ENCODE measurements at regions not wholly inside any gene's neighbourhood (a gene's known extent, or its start where the extent isn't known, plus 50 kb on each side); places are given as distances from the start of the nearest gene placed in this dataset.

- no peak for DNase-seq
Measured at GRCh38 chr1:57696043-57696442, 272.2 kb upstream of the DAB1 start.

GRCh38 chr1:57686306-57686705 lies 262.4 kb upstream of the DAB1 start:
- no peak for DNase-seq

- DNase-seq: no peak
Measured at GRCh38 chr1:57683037-57683942, 259.4 kb upstream of the DAB1 start.

- no peak for DNase-seq
Measured at GRCh38 chr1:57678138-57678537, 254.3 kb upstream of the DAB1 start.

GRCh38 chr1:57675776-57676175 lies 251.9 kb upstream of the DAB1 start:
- DNase-seq: no peak

GRCh38 chr1:57674801-57675200 lies 250.9 kb upstream of the DAB1 start:
- no peak for DNase-seq

- no peak for DNase-seq
Measured at GRCh38 chr1:57672346-57673140, 248.7 kb upstream of the DAB1 start.

GRCh38 chr1:57671750-57672149 lies 247.9 kb upstream of the DAB1 start:
- no peak for DNase-seq

- DNase-seq: no peak
Measured at GRCh38 chr1:57659804-57660203, 235.9 kb upstream of the DAB1 start.

GRCh38 chr1:57655161-57655560 lies 231.3 kb upstream of the DAB1 start:
- DNase-seq: no peak

GRCh38 chr1:57644667-57645066 lies 220.8 kb upstream of the DAB1 start:
- no peak for DNase-seq

GRCh38 chr1:57638239-57638638 lies 214.4 kb upstream of the DAB1 start:
- DNase-seq: no peak

GRCh38 chr1:57637155-57637554 lies 213.3 kb upstream of the DAB1 start:
- no peak for DNase-seq

GRCh38 chr1:57633881-57634280 lies 210.0 kb upstream of the DAB1 start:
- no peak for DNase-seq

- DNase-seq: no peak
Measured at GRCh38 chr1:57633056-57633455, 209.2 kb upstream of the DAB1 start.

GRCh38 chr1:57632401-57632800 lies 208.5 kb upstream of the DAB1 start:
- no peak for DNase-seq

- no peak for DNase-seq
Measured at GRCh38 chr1:57627612-57628011, 203.8 kb upstream of the DAB1 start.

- no peak for DNase-seq
Measured at GRCh38 chr1:57623791-57624538, 200.1 kb upstream of the DAB1 start.

GRCh38 chr1:57623039-57623790 lies 199.4 kb upstream of the DAB1 start:
- no peak for DNase-seq

- no peak for DNase-seq
Measured at GRCh38 chr1:57621776-57622175, 197.9 kb upstream of the DAB1 start.

GRCh38 chr1:57620605-57621004 lies 196.7 kb upstream of the DAB1 start:
- no peak for DNase-seq

- DNase-seq: no peak
Measured at GRCh38 chr1:57616921-57617320, 193.1 kb upstream of the DAB1 start.

GRCh38 chr1:57615956-57616355 lies 192.1 kb upstream of the DAB1 start:
- no peak for DNase-seq

All from stimulated activated CD4-positive, alpha-beta T cell treated with anti-CD3 and anti-CD28 coated beads, Interleukin-4, amount 100 ng/mL, for 24 hours (primary cell).